22Rv1 (cell line): ENCODE measurements at regions not wholly inside any gene's neighbourhood (a gene's known extent, or its start where the extent isn't known, plus 50 kb on each side); places are given as distances from the start of the nearest gene placed in this dataset.

ENCODE experiments used
- H3K27ac ChIP-seq: fragments of 450-650 bp; 2 replicates; pipeline ENCODE4 v1.5.1; 2017
- CTCF ChIP-seq: fragments of 450-650 bp; IDR thresholded peaks from 2 replicates; pipeline ENCODE4 v1.5.1; 2017; ENCODE audit warnings: mild to moderate bottlenecking
- ZFX ChIP-seq: fragments of 450-650 bp; IDR thresholded peaks from 2 replicates; pipeline ENCODE4 v1.6.1; 2017; ENCODE audit warnings: antibody characterized with exemption, borderline replicate concordance

- no peak overlapping the region for H3K27ac ChIP-seq
- TF ChIP-seq CTCF (no peak), ZFX (no peak)
Measured at GRCh38 chr1:218502383-218502782, 157.2 kb downstream of the TGFB2 start.

- H3K27ac ChIP-seq = no peak overlapping the region
- TF ChIP-seq ZFX (no peak), CTCF (no peak)
Measured at GRCh38 chr1:218503102-218503501, 158.0 kb downstream of the TGFB2 start.

- TF ChIP-seq CTCF (no peak), ZFX (no peak)
- no peak overlapping the region for H3K27ac ChIP-seq
Measured at GRCh38 chr1:218507355-218508002, 162.3 kb downstream of the TGFB2 start.

- no peak overlapping the region for H3K27ac ChIP-seq
- TF ChIP-seq ZFX = no peak
- no peak for TF ChIP-seq CTCF
Measured at GRCh38 chr1:218510153-218510772, 165.1 kb downstream of the TGFB2 start.

GRCh38 chr1:218513328-218513727 lies 168.2 kb downstream of the TGFB2 start:
- TF ChIP-seq CTCF (no peak), ZFX (no peak)
- H3K27ac ChIP-seq = no peak overlapping the region

- H3K27ac ChIP-seq = no peak overlapping the region
- TF ChIP-seq ZFX (no peak), CTCF (no peak)
Measured at GRCh38 chr1:218514689-218515088, 169.6 kb downstream of the TGFB2 start.

GRCh38 chr1:218516526-218516925 lies 171.4 kb downstream of the TGFB2 start:
- no peak overlapping the region for H3K27ac ChIP-seq
- TF ChIP-seq CTCF (no peak), ZFX (no peak)
